OCI-LY3 (cell line): ENCODE measurements at regions not wholly inside any gene's neighbourhood (a gene's known extent, or its start where the extent isn't known, plus 50 kb on each side); places are given as distances from the start of the nearest gene placed in this dataset.

Experiments used
- EZH2phosphoT487 ChIP-seq: fragments of 200-600 bp; shearing (Covaris generic); IDR thresholded peaks from 2 replicates; pipeline ENCODE4 v1.6.1; 2018; ENCODE audit warnings: antibody characterized with exemption, mixed run types, low read depth
- TF ChIP-seq, protein P1 (sequence below): fragments of 200-600, 300-600 bp; sonication (generic); IDR thresholded peaks from 2 replicates; pipeline ENCODE4 v1.5.1; 2014; ENCODE audit warnings: antibody characterized with exemption, low read length, low read depth

DNA sequence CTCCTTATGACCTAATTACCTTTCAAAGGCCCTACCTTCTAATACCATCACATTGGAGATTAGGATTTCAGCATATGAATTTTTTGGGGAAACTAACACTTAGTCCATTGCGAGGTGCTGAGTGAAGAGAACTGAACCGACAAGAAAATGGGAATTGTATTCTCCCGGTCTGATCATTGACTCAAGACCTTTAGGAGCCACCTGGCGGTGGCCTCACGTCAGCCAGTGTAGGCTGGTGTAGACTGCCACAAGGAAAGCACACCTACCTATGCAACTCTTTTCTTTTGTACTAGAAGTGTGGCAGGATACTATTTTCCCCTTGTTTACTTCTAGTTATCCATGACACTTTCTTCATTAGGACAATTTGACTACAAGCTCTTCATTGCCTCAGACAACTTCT is 333.5 kb upstream of the B3GALT2 start:
- TF ChIP-seq, protein P1, sequence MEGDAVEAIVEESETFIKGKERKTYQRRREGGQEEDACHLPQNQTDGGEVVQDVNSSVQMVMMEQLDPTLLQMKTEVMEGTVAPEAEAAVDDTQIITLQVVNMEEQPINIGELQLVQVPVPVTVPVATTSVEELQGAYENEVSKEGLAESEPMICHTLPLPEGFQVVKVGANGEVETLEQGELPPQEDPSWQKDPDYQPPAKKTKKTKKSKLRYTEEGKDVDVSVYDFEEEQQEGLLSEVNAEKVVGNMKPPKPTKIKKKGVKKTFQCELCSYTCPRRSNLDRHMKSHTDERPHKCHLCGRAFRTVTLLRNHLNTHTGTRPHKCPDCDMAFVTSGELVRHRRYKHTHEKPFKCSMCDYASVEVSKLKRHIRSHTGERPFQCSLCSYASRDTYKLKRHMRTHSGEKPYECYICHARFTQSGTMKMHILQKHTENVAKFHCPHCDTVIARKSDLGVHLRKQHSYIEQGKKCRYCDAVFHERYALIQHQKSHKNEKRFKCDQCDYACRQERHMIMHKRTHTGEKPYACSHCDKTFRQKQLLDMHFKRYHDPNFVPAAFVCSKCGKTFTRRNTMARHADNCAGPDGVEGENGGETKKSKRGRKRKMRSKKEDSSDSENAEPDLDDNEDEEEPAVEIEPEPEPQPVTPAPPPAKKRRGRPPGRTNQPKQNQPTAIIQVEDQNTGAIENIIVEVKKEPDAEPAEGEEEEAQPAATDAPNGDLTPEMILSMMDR: no peak
- TF ChIP-seq EZH2phosphoT487: no peak
